GM23338 (cell line): ENCODE measurements at regions not wholly inside any gene's neighbourhood (a gene's known extent, or its start where the extent isn't known, plus 50 kb on each side); places are given as distances from the start of the nearest gene placed in this dataset.

Source experiments
- ATAC-seq: fragments of 200-7000 bp; cut with Tn5 transposase; 3 replicates; pipeline ENCODE4 v1.9.1; 2020
- DNase-seq: peaks from one replicate; pipeline ENCODE4 v3.0.0-alpha.2; 2015; ENCODE audit warnings: low spot score
- H2AFZ ChIP-seq: fragments of 200-600 bp; sonication (generic); 2 replicates; pipeline ENCODE4 v1.8.0; 2016; ENCODE audit warnings: antibody characterized with exemption, mild to moderate bottlenecking, moderate library complexity
- H3F3A ChIP-seq: fragments of 200-600 bp; sonication (generic); replicated peaks from 2 replicates; pipeline ENCODE4 v1.8.0; 2017; ENCODE audit warnings: antibody characterized with exemption, mixed run types, low read depth
- H3K27ac ChIP-seq: fragments of 200-600 bp; sonication (generic); 2 replicates; pipeline ENCODE4 v1.6.1; 2016; ENCODE audit warnings: low read depth
- H3K27me3 ChIP-seq: fragments of 200-600 bp; sonication (generic); 2 replicates; pipeline ENCODE4 v1.8.0; 2016; ENCODE audit warnings: mild to moderate bottlenecking, mixed run types, moderate library complexity; ENCODE audit not compliant: insufficient read depth
- H3K36me3 ChIP-seq: fragments of 200-600 bp; sonication (generic); 2 replicates; pipeline ENCODE4 v1.8.0; 2016; ENCODE audit warnings: mild to moderate bottlenecking; ENCODE audit not compliant: insufficient read depth
- H3K4me1 ChIP-seq: fragments of 200-600 bp; sonication (generic); 2 replicates; pipeline ENCODE4 v1.8.0; 2016; ENCODE audit warnings: mild to moderate bottlenecking, moderate library complexity; ENCODE audit not compliant: insufficient read depth
- H3K4me2 ChIP-seq: fragments of 200-600 bp; sonication (generic); 2 replicates; pipeline ENCODE4 v1.7.1; 2017; ENCODE audit warnings: mixed run types
- H3K4me3 ChIP-seq: fragments of 200-600 bp; sonication (generic); 2 replicates; pipeline ENCODE4 v1.6.1; 2016; ENCODE audit warnings: mixed run types
- H3K79me2 ChIP-seq: fragments of 200-600 bp; sonication (generic); replicated peaks from 2 replicates; pipeline ENCODE4 v1.8.0; 2017; ENCODE audit warnings: mild to moderate bottlenecking; ENCODE audit not compliant: insufficient read depth
- H3K9me2 ChIP-seq: fragments of 200-600 bp; sonication (generic); 2 replicates; pipeline ENCODE4 v1.8.0; 2017; ENCODE audit not compliant: insufficient read depth
- H4K20me1 ChIP-seq: fragments of 200-600 bp; sonication (generic); replicated peaks from 2 replicates; pipeline ENCODE4 v1.8.0; 2017; ENCODE audit warnings: mild to moderate bottlenecking; ENCODE audit not compliant: insufficient read depth
- H3K27ac Mint-ChIP-seq: 2 replicates; pipeline ENCODE4 v1.8.0; 2020; ENCODE audit warnings: inconsistent platforms, mild to moderate bottlenecking, moderate library complexity, mixed read lengths
- H3K27me3 Mint-ChIP-seq: 3 replicates; pipeline ENCODE4 v1.8.0; 2022; ENCODE audit warnings: low read depth, mild to moderate bottlenecking, moderate library complexity, mixed read lengths, inconsistent platforms; ENCODE audit not compliant: insufficient read depth, poor library complexity
- H3K36me3 Mint-ChIP-seq: 3 replicates; pipeline ENCODE4 v1.8.0; 2021; ENCODE audit warnings: low read depth, mild to moderate bottlenecking, inconsistent platforms, moderate library complexity, mixed read lengths
- H3K4me1 Mint-ChIP-seq: 3 replicates; pipeline ENCODE4 v1.8.0; 2020; ENCODE audit warnings: mild to moderate bottlenecking, inconsistent platforms, mixed read lengths
- H3K4me3 Mint-ChIP-seq: 3 replicates; pipeline ENCODE4 v1.8.0; 2021; ENCODE audit warnings: moderate library complexity, mild to moderate bottlenecking, inconsistent platforms, mixed read lengths
- H3K9me3 Mint-ChIP-seq: 3 replicates; pipeline ENCODE4 v1.8.0; 2020; ENCODE audit warnings: moderate library complexity, mild to moderate bottlenecking, inconsistent platforms, mixed read lengths
- CREB1 ChIP-seq: fragments of 250-450 bp; sonication (Bioruptor Pico); IDR thresholded peaks from 2 replicates; pipeline ENCODE4 v1.5.0; 2020; ENCODE audit warnings: low read depth, mild to moderate bottlenecking, moderate library complexity
- EZH2 ChIP-seq: fragments of 200-600 bp; sonication (generic); IDR thresholded peaks from one replicate; pipeline ENCODE4 v1.8.0; 2017; ENCODE audit warnings: antibody characterized with exemption, mild to moderate bottlenecking, low read depth; ENCODE audit not compliant: unreplicated experiment
- REST ChIP-seq: IDR thresholded peaks from one replicate; pipeline ENCODE4 v1.6.1; 2018; ENCODE audit warnings: antibody characterized with exemption; ENCODE audit not compliant: unreplicated experiment
- TF ChIP-seq, protein P1 (sequence below), 2 experiments: fragments of 200-600 bp in 1 of 2; sonication (generic) in 1 of 2; conservative IDR thresholded peaks; 2 replicates each; pipeline versions ENCODE4 v1.5.1 to v1.6.1; 2016 to 2017; ENCODE audit warnings: antibody characterized with exemption in 2 of 2, low read depth in 2 of 2, mild to moderate bottlenecking in 2 of 2, moderate library complexity in 1 of 2
- TF ChIP-seq, protein P2 (sequence below): IDR thresholded peaks from 2 replicates; pipeline ENCODE4 v1.6.1; 2016; ENCODE audit warnings: antibody characterized with exemption

GRCh38 chr2:57880446-57880845 is 166.2 kb upstream of the VRK2 start:
- Histone ChIP-seq H3K4me1 (no peaks in the 10 kb centered on the region), H3K36me3 (no peaks in the 10 kb centered on the region)

DNA sequence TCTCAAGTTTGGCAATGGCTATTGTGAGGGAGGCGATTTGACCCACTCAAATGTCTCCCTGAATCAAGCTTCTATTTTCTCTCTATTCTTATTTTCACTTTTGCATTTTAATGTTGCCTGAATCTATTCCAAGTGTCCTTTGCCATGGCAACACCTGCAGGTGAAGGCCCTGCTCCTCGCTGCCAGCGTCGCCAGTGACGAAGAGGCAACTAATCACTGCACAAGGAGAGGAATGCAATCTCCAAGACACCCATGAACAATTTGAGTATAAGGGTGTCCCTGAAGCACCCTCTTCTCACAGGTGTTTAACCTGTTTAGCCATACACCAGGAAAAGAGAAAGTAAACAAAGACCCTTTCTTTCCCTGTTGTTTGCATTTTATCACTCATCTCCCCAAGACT is 165.6 kb upstream of the VRK2 start:
- no peaks in the 10 kb centered on the region for H3K27me3 ChIP-seq
- H3K79me2 ChIP-seq = no peaks in the 10 kb centered on the region
- H3K9me3 Mint-ChIP-seq = no peaks in the 10 kb centered on the region
- H3F3A ChIP-seq = no peaks in the 10 kb centered on the region
- no peak overlapping the region for H3K4me2 ChIP-seq
- H3K27me3 Mint-ChIP-seq = no peaks in the 10 kb centered on the region
- no peak overlapping the region for H2AFZ ChIP-seq
- no peaks in the 10 kb centered on the region for H3K36me3 Mint-ChIP-seq
- H3K36me3 ChIP-seq = no peaks in the 10 kb centered on the region
- DNase-seq (no peak), ATAC-seq (no peak)
- H3K4me3 Mint-ChIP-seq = no peak overlapping the region
- H4K20me1 ChIP-seq = no peaks in the 10 kb centered on the region
- H3K27ac ChIP-seq = no peak overlapping the region
- H3K9me2 ChIP-seq = no peaks in the 10 kb centered on the region; the same call in 1 of the 2 replicates
- H3K4me1 ChIP-seq = no peaks in the 10 kb centered on the region
- H3K4me3 ChIP-seq = no peak overlapping the region
- H3K27ac Mint-ChIP-seq = no peak overlapping the region
- peaks cover 7% of the 10 kb centered on the region; the same call in 2 of the 3 replicates for H3K4me1 Mint-ChIP-seq
- TF ChIP-seq CREB1 (CRISPR knock-in tag) = no peak
- no peak for TF ChIP-seq REST
- TF ChIP-seq, protein P1, sequence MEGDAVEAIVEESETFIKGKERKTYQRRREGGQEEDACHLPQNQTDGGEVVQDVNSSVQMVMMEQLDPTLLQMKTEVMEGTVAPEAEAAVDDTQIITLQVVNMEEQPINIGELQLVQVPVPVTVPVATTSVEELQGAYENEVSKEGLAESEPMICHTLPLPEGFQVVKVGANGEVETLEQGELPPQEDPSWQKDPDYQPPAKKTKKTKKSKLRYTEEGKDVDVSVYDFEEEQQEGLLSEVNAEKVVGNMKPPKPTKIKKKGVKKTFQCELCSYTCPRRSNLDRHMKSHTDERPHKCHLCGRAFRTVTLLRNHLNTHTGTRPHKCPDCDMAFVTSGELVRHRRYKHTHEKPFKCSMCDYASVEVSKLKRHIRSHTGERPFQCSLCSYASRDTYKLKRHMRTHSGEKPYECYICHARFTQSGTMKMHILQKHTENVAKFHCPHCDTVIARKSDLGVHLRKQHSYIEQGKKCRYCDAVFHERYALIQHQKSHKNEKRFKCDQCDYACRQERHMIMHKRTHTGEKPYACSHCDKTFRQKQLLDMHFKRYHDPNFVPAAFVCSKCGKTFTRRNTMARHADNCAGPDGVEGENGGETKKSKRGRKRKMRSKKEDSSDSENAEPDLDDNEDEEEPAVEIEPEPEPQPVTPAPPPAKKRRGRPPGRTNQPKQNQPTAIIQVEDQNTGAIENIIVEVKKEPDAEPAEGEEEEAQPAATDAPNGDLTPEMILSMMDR (conservative IDR thresholded peaks at IDR 0.05; ENCODE audit: low read depth in 2 of 2) = no peak

More at GRCh38 chr2:57880446-57880845, 166.2 kb upstream of the VRK2 start:
- Histone ChIP-seq H3K79me2 (no peaks in the 10 kb centered on the region), H3K27ac (no peak overlapping the region), H3K4me3 (no peak overlapping the region), H4K20me1 (no peaks in the 10 kb centered on the region), H3K9me2 (peaks cover 3% of the 10 kb centered on the region; the same call in 1 of the 2 replicates), H3K4me2 (no peak overlapping the region), H3K27me3 (no peaks in the 10 kb centered on the region), H2AFZ (no peak overlapping the region), H3F3A (no peaks in the 10 kb centered on the region)
- ATAC-seq (no peak), DNase-seq (no peak)
- no peaks in the 10 kb centered on the region for H3K27me3 Mint-ChIP-seq
- H3K9me3 Mint-ChIP-seq = no peaks in the 10 kb centered on the region
- no peak overlapping the region for H3K27ac Mint-ChIP-seq
- H3K36me3 Mint-ChIP-seq = no peaks in the 10 kb centered on the region
- TF ChIP-seq REST (no peak), EZH2 (no peak)
- TF ChIP-seq, protein P2, sequence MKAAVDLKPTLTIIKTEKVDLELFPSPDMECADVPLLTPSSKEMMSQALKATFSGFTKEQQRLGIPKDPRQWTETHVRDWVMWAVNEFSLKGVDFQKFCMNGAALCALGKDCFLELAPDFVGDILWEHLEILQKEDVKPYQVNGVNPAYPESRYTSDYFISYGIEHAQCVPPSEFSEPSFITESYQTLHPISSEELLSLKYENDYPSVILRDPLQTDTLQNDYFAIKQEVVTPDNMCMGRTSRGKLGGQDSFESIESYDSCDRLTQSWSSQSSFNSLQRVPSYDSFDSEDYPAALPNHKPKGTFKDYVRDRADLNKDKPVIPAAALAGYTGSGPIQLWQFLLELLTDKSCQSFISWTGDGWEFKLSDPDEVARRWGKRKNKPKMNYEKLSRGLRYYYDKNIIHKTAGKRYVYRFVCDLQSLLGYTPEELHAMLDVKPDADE = no peak
- H3K4me1 Mint-ChIP-seq = peaks cover 5% of the 10 kb centered on the region; the same call in 2 of the 3 replicates
- H3K4me3 Mint-ChIP-seq = no peak overlapping the region
